Kidney glomerular epithelial cell (primary cell): ENCODE measurements at regions not wholly inside any gene's neighbourhood (a gene's known extent, or its start where the extent isn't known, plus 50 kb on each side); places are given as distances from the start of the nearest gene placed in this dataset.

Experiments
- DNase-seq: peaks from one replicate; lab custom pipeline; 2025; lab: John Stamatoyannopoulos, UW

DNA sequence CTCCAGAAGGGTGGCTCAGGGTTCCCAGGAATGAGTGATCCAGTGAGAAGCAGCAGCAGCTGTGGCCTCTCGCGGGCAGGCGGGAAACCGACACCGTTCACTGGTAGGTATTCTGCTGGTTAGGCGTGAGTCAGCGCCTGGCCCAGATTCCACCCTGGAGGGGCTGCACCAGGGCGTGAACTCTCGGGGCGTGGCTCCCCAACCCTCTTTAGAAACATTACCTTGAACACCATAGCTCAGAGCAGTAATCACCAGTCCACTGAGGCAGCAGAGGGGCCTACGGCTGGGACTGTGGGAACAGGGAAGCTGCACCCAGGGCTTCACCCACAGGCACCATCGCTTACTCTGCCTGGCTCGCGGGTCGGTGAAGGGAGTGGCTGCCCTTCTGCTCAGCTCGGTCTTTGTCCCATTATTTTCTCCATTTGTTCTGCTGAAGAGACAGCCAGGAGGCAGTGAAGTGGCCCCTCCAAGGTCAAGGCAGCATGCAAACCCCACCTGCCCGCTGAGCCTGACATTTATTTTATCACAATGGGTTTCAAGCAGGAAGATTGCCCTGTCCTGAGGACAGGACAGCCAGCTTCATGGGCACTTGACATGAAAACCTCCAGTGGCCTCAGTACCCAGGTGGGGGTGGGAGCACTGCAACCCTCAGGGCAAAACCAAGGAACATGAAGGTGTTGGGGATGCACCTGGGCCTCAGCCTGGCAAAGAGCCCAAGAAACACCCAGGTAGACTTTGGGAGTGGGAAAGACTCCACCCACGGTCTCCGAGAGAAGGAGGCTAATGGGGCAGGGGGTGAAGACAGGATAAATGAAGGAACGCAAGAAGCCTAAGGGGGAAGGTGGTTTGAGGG, 51.0 kb upstream of the CD93 start:
- DNase-seq, result no peak

DNA sequence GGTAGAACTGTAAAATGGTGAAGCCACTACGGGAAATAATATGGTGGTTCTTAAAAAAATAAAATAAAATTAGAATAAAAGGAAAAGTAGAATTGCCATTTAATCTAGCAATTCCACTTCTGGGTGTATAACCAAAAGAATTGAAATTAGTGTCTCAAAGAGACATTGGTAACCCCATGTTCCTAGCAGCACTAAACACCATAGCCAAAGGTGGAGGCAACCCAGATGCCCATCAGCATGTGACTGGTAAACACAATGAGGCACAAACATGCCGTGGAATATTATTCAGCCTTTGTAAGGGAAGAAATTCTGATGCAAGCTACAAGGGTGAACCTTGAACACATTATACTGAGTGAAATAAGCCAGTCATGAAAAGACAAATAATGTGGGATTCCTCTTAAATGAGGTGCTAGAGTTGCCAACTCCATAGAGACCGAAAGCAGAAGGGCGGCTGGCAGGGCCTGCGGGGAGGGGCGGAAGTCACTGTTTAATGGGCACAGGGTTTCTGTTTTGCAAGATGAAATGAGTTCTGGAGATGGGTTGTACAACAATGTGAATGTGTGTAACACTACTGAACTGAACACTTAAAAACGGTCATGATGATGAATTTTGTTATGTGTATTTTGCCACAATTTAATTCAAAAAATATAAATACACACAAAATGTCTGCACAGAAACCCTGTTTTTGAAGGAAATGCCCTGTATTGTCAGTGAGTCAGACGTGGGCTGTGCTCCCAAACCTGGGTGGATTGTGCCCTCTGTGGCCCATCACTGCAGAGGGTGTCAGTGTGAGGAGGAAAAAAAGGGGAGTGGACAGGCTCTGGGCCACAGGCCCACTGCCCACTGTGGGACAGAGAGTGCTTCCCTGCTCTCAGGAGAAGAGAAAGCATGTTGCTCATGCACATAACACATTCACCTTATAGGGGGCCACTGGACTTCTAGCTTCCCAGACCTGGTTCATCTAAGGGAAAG, 49.6 kb upstream of the CD93 start:
- no peak for DNase-seq
